ENCODE measurements at regions not wholly inside any gene's neighbourhood (a gene's known extent, or its start where the extent isn't known, plus 50 kb on each side); places are given as distances from the start of the nearest gene placed in this dataset.

GRCh38 chr17:5644065-5644464 is 59.8 kb upstream of the NLRP1 start:
- TF ChIP-seq FOXM1 (IDR thresholded peaks at IDR 0.05; ENCODE audit: borderline replicate concordance, low read depth): no peak
- TF ChIP-seq TAF1 (IDR thresholded peaks at IDR 0.05; ENCODE audit: low read depth): no peak
- no peak for TF ChIP-seq EP300 (IDR thresholded peaks at IDR 0.05; ENCODE audit: borderline replicate concordance)
- TF ChIP-seq TCF12 (IDR thresholded peaks at IDR 0.05; ENCODE audit: low read depth): no peak
- no peak for TF ChIP-seq YY1 (IDR thresholded peaks at IDR 0.05; ENCODE audit: low read depth)
- no peak for TF ChIP-seq CEBPB (IDR thresholded peaks at IDR 0.05)
- TF ChIP-seq EGR1 (IDR thresholded peaks at IDR 0.05): no peak
- no peak for TF ChIP-seq USF1 (IDR thresholded peaks at IDR 0.05)

- TF ChIP-seq RAD21 (IDR thresholded peaks at IDR 0.05; ENCODE audit: low read depth) (no peak), TAF1 (IDR thresholded peaks at IDR 0.05; ENCODE audit: low read depth) (no peak), EGR1 (IDR thresholded peaks at IDR 0.05) (no peak), EP300 (IDR thresholded peaks at IDR 0.05; ENCODE audit: borderline replicate concordance) (no peak), CEBPB (IDR thresholded peaks at IDR 0.05) (no peak)
Observed at GRCh38 chr17:5651348-5651747, 67.0 kb upstream of the NLRP1 start.

GRCh38 chr17:5661491-5662125 is 77.3 kb upstream of the NLRP1 start:
- no peak for TF ChIP-seq EP300 (IDR thresholded peaks at IDR 0.05; ENCODE audit: borderline replicate concordance)
- no peak for TF ChIP-seq TAF1 (IDR thresholded peaks at IDR 0.05; ENCODE audit: low read depth)
- TF ChIP-seq TCF12 (IDR thresholded peaks at IDR 0.05; ENCODE audit: low read depth): no peak
- no peak for TF ChIP-seq RAD21 (IDR thresholded peaks at IDR 0.05; ENCODE audit: low read depth)
- no peak for TF ChIP-seq TEAD4 (IDR thresholded peaks at IDR 0.05)
- no peak for TF ChIP-seq FOXM1 (IDR thresholded peaks at IDR 0.05; ENCODE audit: borderline replicate concordance, low read depth)
- TF ChIP-seq EGR1 (IDR thresholded peaks at IDR 0.05): no peak
- TF ChIP-seq CREB1 (IDR thresholded peaks at IDR 0.05; ENCODE audit: low read depth): no peak
- TF ChIP-seq USF1 (IDR thresholded peaks at IDR 0.05): no peak
- no peak for TF ChIP-seq YY1 (IDR thresholded peaks at IDR 0.05; ENCODE audit: low read depth)
- TF ChIP-seq NFIC (IDR thresholded peaks at IDR 0.05): no peak

GRCh38 chr17:5662409-5663085 is 78.2 kb upstream of the NLRP1 start:
- TF ChIP-seq EP300 (IDR thresholded peaks at IDR 0.05; ENCODE audit: borderline replicate concordance): no peak
- no peak for TF ChIP-seq TAF1 (IDR thresholded peaks at IDR 0.05; ENCODE audit: low read depth)
- TF ChIP-seq USF1 (IDR thresholded peaks at IDR 0.05): no peak
- no peak for TF ChIP-seq EGR1 (IDR thresholded peaks at IDR 0.05)
- TF ChIP-seq CREB1 (IDR thresholded peaks at IDR 0.05; ENCODE audit: low read depth): no peak
- no peak for TF ChIP-seq TEAD4 (IDR thresholded peaks at IDR 0.05)
- TF ChIP-seq YY1 (IDR thresholded peaks at IDR 0.05; ENCODE audit: low read depth): no peak
- TF ChIP-seq RAD21 (IDR thresholded peaks at IDR 0.05; ENCODE audit: low read depth): no peak
- TF ChIP-seq FOXM1 (IDR thresholded peaks at IDR 0.05; ENCODE audit: borderline replicate concordance, low read depth): no peak
- TF ChIP-seq TCF12 (IDR thresholded peaks at IDR 0.05; ENCODE audit: low read depth): no peak
- no peak for TF ChIP-seq CEBPB (IDR thresholded peaks at IDR 0.05)
- TF ChIP-seq MAX (IDR thresholded peaks at IDR 0.05): no peak
- no peak for TF ChIP-seq ZBTB7A (IDR thresholded peaks at IDR 0.05; ENCODE audit: low read depth)
- no peak for TF ChIP-seq REST (IDR thresholded peaks at IDR 0.05; ENCODE audit: low read depth)
- TF ChIP-seq NFIC (IDR thresholded peaks at IDR 0.05): no peak

GRCh38 chr17:5665164-5665563 is 80.9 kb upstream of the NLRP1 start:
- TF ChIP-seq YY1 (IDR thresholded peaks at IDR 0.05; ENCODE audit: low read depth): no peak
- TF ChIP-seq MAX (IDR thresholded peaks at IDR 0.05): no peak
- TF ChIP-seq REST (IDR thresholded peaks at IDR 0.05; ENCODE audit: low read depth): no peak

Data from Ishikawa (cell line).